ENCODE measurements at regions not wholly inside any gene's neighbourhood (a gene's known extent, or its start where the extent isn't known, plus 50 kb on each side); places are given as distances from the start of the nearest gene placed in this dataset.

- TF ChIP-seq, protein P1, sequence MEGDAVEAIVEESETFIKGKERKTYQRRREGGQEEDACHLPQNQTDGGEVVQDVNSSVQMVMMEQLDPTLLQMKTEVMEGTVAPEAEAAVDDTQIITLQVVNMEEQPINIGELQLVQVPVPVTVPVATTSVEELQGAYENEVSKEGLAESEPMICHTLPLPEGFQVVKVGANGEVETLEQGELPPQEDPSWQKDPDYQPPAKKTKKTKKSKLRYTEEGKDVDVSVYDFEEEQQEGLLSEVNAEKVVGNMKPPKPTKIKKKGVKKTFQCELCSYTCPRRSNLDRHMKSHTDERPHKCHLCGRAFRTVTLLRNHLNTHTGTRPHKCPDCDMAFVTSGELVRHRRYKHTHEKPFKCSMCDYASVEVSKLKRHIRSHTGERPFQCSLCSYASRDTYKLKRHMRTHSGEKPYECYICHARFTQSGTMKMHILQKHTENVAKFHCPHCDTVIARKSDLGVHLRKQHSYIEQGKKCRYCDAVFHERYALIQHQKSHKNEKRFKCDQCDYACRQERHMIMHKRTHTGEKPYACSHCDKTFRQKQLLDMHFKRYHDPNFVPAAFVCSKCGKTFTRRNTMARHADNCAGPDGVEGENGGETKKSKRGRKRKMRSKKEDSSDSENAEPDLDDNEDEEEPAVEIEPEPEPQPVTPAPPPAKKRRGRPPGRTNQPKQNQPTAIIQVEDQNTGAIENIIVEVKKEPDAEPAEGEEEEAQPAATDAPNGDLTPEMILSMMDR (IDR thresholded peaks at IDR 0.05) = no peak
- TF ChIP-seq POLR2A (IDR thresholded peaks at IDR 0.05) = no peak
Measured at GRCh38 chr5:56737951-56738606, 77.3 kb upstream of the MAP3K1 start.
